H7 (cell line): ENCODE measurements at regions not wholly inside any gene's neighbourhood (a gene's known extent, or its start where the extent isn't known, plus 50 kb on each side); places are given as distances from the start of the nearest gene placed in this dataset.
"Not testable (repeated sequence)": the region's sequence is repeated elsewhere in the genome, so short reads cannot be mapped to it uniquely, and the experiment has no call there.

Source experiments
- DNase-seq: peaks from one replicate; pipeline ENCODE4 v3.0.0; 2012
- H3K27me3 ChIP-seq: 2 replicates; pipeline ENCODE4 v1.6.0; 2011; ENCODE audit warnings: mild to moderate bottlenecking, low read length; ENCODE audit not compliant: control insufficient read depth, insufficient read depth
- H3K36me3 ChIP-seq: replicated peaks from 2 replicates; pipeline ENCODE4 v1.5.1; 2011; ENCODE audit warnings: low read length; ENCODE audit not compliant: control insufficient read depth, insufficient read depth
- H3K4me3 ChIP-seq: 2 replicates; pipeline ENCODE4 v1.5.1; 2011; ENCODE audit warnings: low read depth, mild to moderate bottlenecking, control low read depth, low read length, moderate library complexity; ENCODE audit not compliant: insufficient read depth

DNA sequence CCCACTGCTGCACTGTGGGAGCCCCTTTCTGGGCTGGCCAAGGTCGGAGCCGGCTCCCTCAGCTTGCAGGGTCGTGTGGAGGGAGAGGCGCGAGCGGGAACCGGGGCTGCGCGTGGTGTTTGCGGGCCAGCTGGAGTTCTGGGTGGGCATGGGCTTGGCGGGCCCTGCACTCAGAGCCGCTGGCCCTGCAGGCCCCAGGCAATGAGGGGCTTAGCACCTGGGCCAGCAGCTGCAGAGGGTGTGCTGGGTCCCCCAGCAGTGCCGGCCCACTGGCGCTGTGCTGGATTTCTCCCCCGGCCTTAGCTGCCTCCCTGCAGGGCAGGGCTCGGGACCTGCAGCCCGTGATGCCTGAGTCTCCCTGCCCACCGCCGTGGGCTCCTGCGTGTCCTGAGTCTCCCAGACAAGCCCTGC lies 125.3 kb downstream of the ALG10B start:
- not testable (repeated sequence) for H3K36me3 ChIP-seq, DNase-seq, H3K27me3 ChIP-seq, H3K4me3 ChIP-seq

- no peak for DNase-seq
- H3K36me3 ChIP-seq: no peaks in the 10 kb centered on the region
- no peak overlapping the region for H3K4me3 ChIP-seq
Measured at GRCh38 chr12:38445040-38445439, 128.5 kb downstream of the ALG10B start.

GRCh38 chr12:38448991-38449390 lies 132.4 kb downstream of the ALG10B start:
- Histone ChIP-seq H3K27me3 (no peaks in the 10 kb centered on the region), H3K36me3 (no peaks in the 10 kb centered on the region), H3K4me3 (no peak overlapping the region)
- no peak for DNase-seq

More at GRCh38 chr12:38445040-38445439, 128.5 kb downstream of the ALG10B start:
- H3K27me3 ChIP-seq: no peaks in the 10 kb centered on the region

- Histone ChIP-seq H3K4me3 (no peak overlapping the region), H3K27me3 (no peaks in the 10 kb centered on the region), H3K36me3 (no peaks in the 10 kb centered on the region)
- no peak for DNase-seq
Measured at GRCh38 chr12:38456537-38457120, 140.1 kb downstream of the ALG10B start.

GRCh38 chr12:38465020-38465419 lies 148.4 kb downstream of the ALG10B start:
- Histone ChIP-seq H3K4me3 (no peak overlapping the region), H3K27me3 (no peaks in the 10 kb centered on the region), H3K36me3 (no peaks in the 10 kb centered on the region)
- no peak for DNase-seq

- no peaks in the 10 kb centered on the region for H3K36me3 ChIP-seq
- H3K27me3 ChIP-seq: no peaks in the 10 kb centered on the region
- no peak overlapping the region for H3K4me3 ChIP-seq
- DNase-seq: no peak
Measured at GRCh38 chr12:38469715-38470114, 153.1 kb downstream of the ALG10B start.

- Histone ChIP-seq H3K27me3 (no peaks in the 10 kb centered on the region), H3K4me3 (no peak overlapping the region), H3K36me3 (no peaks in the 10 kb centered on the region)
- no peak for DNase-seq
Measured at GRCh38 chr12:38477340-38478090, 160.9 kb downstream of the ALG10B start.

DNA sequence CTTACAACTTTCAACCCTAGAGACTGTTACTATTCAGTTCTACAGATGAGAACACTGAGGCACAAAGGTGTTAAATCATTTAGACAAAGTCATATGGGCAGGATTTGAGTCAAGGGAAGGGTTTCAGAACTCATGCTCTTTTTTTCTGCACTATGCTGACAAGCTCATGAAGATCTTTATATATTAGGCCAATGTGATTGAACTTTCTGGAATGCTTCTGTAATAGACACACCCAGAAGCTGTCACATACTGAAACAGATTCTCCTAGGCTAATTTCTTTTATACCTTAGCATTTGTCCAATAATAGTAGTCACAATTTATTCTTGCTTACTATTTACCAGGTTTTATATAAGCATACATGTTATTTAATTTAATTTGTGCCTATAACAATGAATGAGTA lies 164.0 kb downstream of the ALG10B start:
- no peaks in the 10 kb centered on the region for H3K36me3 ChIP-seq
- no peaks in the 10 kb centered on the region for H3K27me3 ChIP-seq
- no peak overlapping the region for H3K4me3 ChIP-seq
- no peak for DNase-seq

- H3K4me3 ChIP-seq: no peak overlapping the region
- DNase-seq: no peak
Measured at GRCh38 chr12:38484821-38485449, 168.4 kb downstream of the ALG10B start.

GRCh38 chr12:38488866-38489265 lies 172.3 kb downstream of the ALG10B start:
- Histone ChIP-seq H3K36me3 (no peaks in the 10 kb centered on the region), H3K27me3 (no peaks in the 10 kb centered on the region), H3K4me3 (no peak overlapping the region)
- DNase-seq: no peak

More at GRCh38 chr12:38484821-38485449, 168.4 kb downstream of the ALG10B start:
- no peaks in the 10 kb centered on the region for H3K36me3 ChIP-seq
- no peaks in the 10 kb centered on the region for H3K27me3 ChIP-seq

GRCh38 chr12:38490073-38490472 lies 173.5 kb downstream of the ALG10B start:
- no peak for DNase-seq
- Histone ChIP-seq H3K4me3 (no peak overlapping the region), H3K36me3 (no peaks in the 10 kb centered on the region), H3K27me3 (no peaks in the 10 kb centered on the region)

DNA sequence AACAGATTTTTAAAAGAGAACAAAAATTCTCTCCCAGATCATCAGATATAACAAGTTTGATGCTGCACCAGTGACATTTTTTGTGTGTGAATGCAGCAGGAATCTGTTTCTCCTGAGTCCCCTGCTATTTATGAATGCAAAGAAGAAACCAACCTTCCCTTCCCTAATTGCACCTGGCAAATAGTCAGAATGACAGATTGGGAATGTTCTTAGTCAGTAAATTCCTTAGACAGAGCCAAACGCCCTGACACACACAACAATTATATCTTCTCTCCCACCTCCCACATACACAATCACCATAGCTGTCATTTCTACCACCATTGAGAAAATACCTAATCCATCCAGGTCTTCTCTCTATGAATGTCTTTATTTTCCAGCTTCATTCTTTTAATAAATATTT lies 174.4 kb downstream of the ALG10B start:
- no peak for DNase-seq
- Histone ChIP-seq H3K36me3 (no peaks in the 10 kb centered on the region), H3K4me3 (no peak overlapping the region), H3K27me3 (no peaks in the 10 kb centered on the region)

- Histone ChIP-seq H3K4me3 (no peak overlapping the region), H3K27me3 (no peaks in the 10 kb centered on the region), H3K36me3 (no peaks in the 10 kb centered on the region)
- DNase-seq: no peak
Measured at GRCh38 chr12:38501481-38501880, 184.9 kb downstream of the ALG10B start.

- no peak for DNase-seq
- no peak overlapping the region for H3K4me3 ChIP-seq
- no peaks in the 10 kb centered on the region for H3K27me3 ChIP-seq
- no peaks in the 10 kb centered on the region for H3K36me3 ChIP-seq
Measured at GRCh38 chr12:38501991-38502390, 185.4 kb downstream of the ALG10B start.

DNA sequence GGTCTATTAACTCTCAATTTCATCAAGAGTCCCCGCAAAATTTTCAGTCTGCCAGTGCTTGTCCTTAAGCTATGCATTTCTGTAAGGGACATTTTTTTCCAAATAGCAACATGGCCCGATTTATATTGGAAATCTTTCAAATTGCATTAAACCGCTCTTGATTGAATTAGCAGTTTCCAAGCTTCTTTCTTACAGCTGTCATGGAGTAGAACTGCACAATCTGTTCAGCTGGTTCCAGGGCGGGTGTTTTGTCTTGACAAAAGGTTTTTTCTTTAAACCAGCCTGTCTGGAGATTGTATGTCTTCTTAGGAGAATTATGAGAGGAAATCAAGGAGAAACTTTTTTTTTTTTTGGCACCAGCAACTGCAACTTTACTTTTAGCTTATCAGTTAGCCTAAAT lies 185.8 kb downstream of the ALG10B start:
- H3K27me3 ChIP-seq: no peaks in the 10 kb centered on the region
- H3K36me3 ChIP-seq: no peaks in the 10 kb centered on the region
- H3K4me3 ChIP-seq: no peak overlapping the region
- DNase-seq: no peak
